K562 (cell line): ENCODE measurements at regions not wholly inside any gene's neighbourhood (a gene's known extent, or its start where the extent isn't known, plus 50 kb on each side); places are given as distances from the start of the nearest gene placed in this dataset.

Experiments used
- ATAC-seq: fragments of 200-7000 bp; cut with Tn5 transposase; 3 replicates; pipeline ENCODE4 v1.9.1; 2020; ENCODE audit warnings: moderate library complexity
- BruUV-seq: library from RNA; stranded (reverse); fragments of 400-500 nt; replicated peaks from 2 replicates; lab custom pipeline; 2021; lab: Mats Ljungman, UMichigan
- CTCF ChIA-PET: fragments of 300-600 bp; formaldehyde crosslinking; extraction: SDS; loops from one replicate; lab custom pipeline; 2021; ENCODE audit warnings: low intra/inter-chr PET ratio; lab: Yijun Ruan, JAX
- POLR2A ChIA-PET: fragments of 300-600, 350-650 bp; sonication (Branson Sonifier 250); formaldehyde crosslinking; extraction: SDS; loops from one replicate; lab custom pipeline; 2021; ENCODE audit warnings: antibody characterized with exemption, inconsistent platforms; lab: Yijun Ruan, JAX
- DNase-seq, 4 experiments: peaks; one replicate each; pipeline versions ENCODE4 v3.0.0 to v3.0.0-alpha.2; 2011 to 2018; ENCODE audit warnings: low spot score in 3 of 4, mixed read lengths in 3 of 4; ENCODE audit errors: extremely low read depth in 1 of 4
- FAIRE-seq: peaks from 2 replicates; lab custom pipeline; 2011; peaks lifted over from hg19 to GRCh38; lab: Jason Lieb, UNC
- H2AFZ ChIP-seq: 2 replicates; pipeline ENCODE4 v1.6.0; 2011; ENCODE audit warnings: low read depth, low read length, control low read depth, inconsistent platforms
- H3K27ac ChIP-seq: fragments of 200-600 bp; 3 replicates; pipeline ENCODE4 v1.8.0; 2011; ENCODE audit warnings: low read depth, mild to moderate bottlenecking, control low read depth, inconsistent platforms, low read length, moderate library complexity, mixed read lengths; ENCODE audit errors: extremely low read depth
- H3K27me3 ChIP-seq, 2 experiments: fragments of 300-600 bp in 1 of 2; 2 replicates in 1 of 2; 3 replicates in 1 of 2; pipeline versions ENCODE4 v1.6.0 to v1.8.0; 2011; ENCODE audit warnings: inconsistent platforms in 2 of 2, low read length in 2 of 2, mild to moderate bottlenecking in 1 of 2, mixed read lengths in 1 of 2, moderate library complexity in 1 of 2; ENCODE audit not compliant: control insufficient read depth in 2 of 2, insufficient read depth in 2 of 2
- H3K36me3 ChIP-seq: fragments of 300-600 bp; 3 replicates; pipeline ENCODE4 v1.8.0; 2011; ENCODE audit warnings: mild to moderate bottlenecking, low read length, inconsistent platforms; ENCODE audit not compliant: control insufficient read depth, insufficient read depth
- H3K4me1 ChIP-seq, 2 experiments: fragments of 200-600 bp in 1 of 2; replicated peaks in 1 of 2; 2 replicates in 1 of 2; 3 replicates in 1 of 2; pipeline versions ENCODE4 v1.5.1 to v1.8.0; 2011; ENCODE audit warnings: inconsistent platforms in 2 of 2, low read length in 2 of 2, mild to moderate bottlenecking in 1 of 2, mixed read lengths in 1 of 2, moderate library complexity in 1 of 2; ENCODE audit not compliant: control insufficient read depth in 2 of 2, insufficient read depth in 2 of 2
- H3K4me2 ChIP-seq: 2 replicates; pipeline ENCODE4 v1.6.1; 2011; ENCODE audit warnings: low read length, control low read depth, inconsistent platforms, mixed read lengths; ENCODE audit not compliant: insufficient read depth
- H3K4me3 ChIP-seq: fragments of 200-600 bp; sonication (generic), shearing (Covaris generic); 2 replicates; pipeline ENCODE4 v1.5.1; 2016; ENCODE audit warnings: control low read depth, inconsistent platforms
- H3K79me2 ChIP-seq: fragments of 200-600 bp; 3 replicates; pipeline ENCODE4 v1.8.0; 2011; ENCODE audit warnings: low read length, inconsistent platforms; ENCODE audit not compliant: control insufficient read depth, insufficient read depth
- H3K9ac ChIP-seq, 2 experiments: 2 replicates each; pipeline versions ENCODE4 v1.6.0 to v1.6.1; 2011; ENCODE audit warnings: low read depth in 2 of 2, low read length in 2 of 2, control low read depth in 1 of 2, inconsistent platforms in 1 of 2, mild to moderate bottlenecking in 1 of 2, mixed read lengths in 1 of 2; ENCODE audit not compliant: insufficient read depth in 1 of 2
- H3K9me1 ChIP-seq: one replicate; pipeline ENCODE4 v1.6.0; 2011; ENCODE audit warnings: inconsistent platforms, mild to moderate bottlenecking, low read length, moderate library complexity; ENCODE audit not compliant: control insufficient read depth, insufficient read depth
- H3K9me3 ChIP-seq: replicated peaks from 2 replicates; pipeline ENCODE4 v1.5.1; 2011; ENCODE audit warnings: low read depth, low read length, inconsistent platforms; ENCODE audit not compliant: control insufficient read depth, insufficient read depth
- H4K20me1 ChIP-seq: replicated peaks from 2 replicates; pipeline ENCODE4 v1.6.1; 2011; ENCODE audit warnings: low read length, inconsistent platforms, mixed read lengths; ENCODE audit not compliant: control insufficient read depth, insufficient read depth
- CHCHD3 ChIP-seq: fragments of 250-450 bp; sonication (Bioruptor Pico); IDR thresholded peaks from 2 replicates; pipeline ENCODE4 v2.1.2; 2022; ENCODE audit warnings: mild to moderate bottlenecking
- FOSL1 ChIP-seq: fragments of 200-800 bp; sonication (Bioruptor generic); conservative IDR thresholded peaks from 2 replicates; pipeline ENCODE4 v1.6.1; 2016; ENCODE audit warnings: missing genetic modification characterization, missing compliant biosample characterization
- GMEB1 ChIP-seq: fragments of 250-450 bp; sonication (Bioruptor Pico); IDR thresholded peaks from 2 replicates; pipeline ENCODE4 v1.4.0; 2020; ENCODE audit warnings: mild to moderate bottlenecking
- HMGN3 ChIP-seq: IDR thresholded peaks from 2 replicates; pipeline ENCODE4 v1.6.1; 2011; ENCODE audit warnings: borderline replicate concordance, low read depth, mild to moderate bottlenecking, mixed read lengths, low read length; ENCODE audit not compliant: insufficient read length; ENCODE audit errors: extremely low read depth
- NFXL1 ChIP-seq: fragments of 450-650 bp; formaldehyde crosslinking; IDR thresholded peaks from 2 replicates; pipeline ENCODE4 v1.4.0; 2021; ENCODE audit warnings: mild to moderate bottlenecking
- PBX2 ChIP-seq, 2 experiments: IDR thresholded peaks in 1 of 2; conservative IDR thresholded peaks in 1 of 2; 2 replicates each; pipeline ENCODE4 v1.6.1; 2016; ENCODE audit warnings: low read depth in 2 of 2, mild to moderate bottlenecking in 1 of 2, missing compliant biosample characterization in 1 of 2, missing genetic modification characterization in 1 of 2, moderate library complexity in 1 of 2
- SMC3 ChIP-seq: conservative IDR thresholded peaks from 2 replicates; pipeline ENCODE4 v1.6.1; 2011; ENCODE audit warnings: low read depth, low read length, improper control_type of control experiment; ENCODE audit not compliant: insufficient read depth
- SRSF1 ChIP-seq: fragments of 200-400 bp; formaldehyde crosslinking; IDR thresholded peaks from 2 replicates; pipeline ENCODE4 v1.6.1; 2017; ENCODE audit warnings: mild to moderate bottlenecking, low read depth, low read length, moderate library complexity
- TGIF2 ChIP-seq: sonication (generic); formaldehyde crosslinking; IDR thresholded peaks from 2 replicates; pipeline ENCODE4 v1.8.1; 2022; ENCODE audit warnings: mild to moderate bottlenecking, missing genetic modification reagents, moderate library complexity
- U2AF2 ChIP-seq: fragments of 200-400 bp; formaldehyde crosslinking; optimal IDR thresholded peaks from 2 replicates; pipeline ENCODE3; 2017; ENCODE audit warnings: low read depth, mild to moderate bottlenecking, low read length
- ZFP30 ChIP-seq: fragments of 250-450 bp; sonication (Bioruptor Pico); IDR thresholded peaks from 2 replicates; pipeline ENCODE4 v1.8.0; 2022; ENCODE audit warnings: moderate library complexity, mild to moderate bottlenecking, inconsistent platforms, borderline replicate concordance
- ZNF280A ChIP-seq: fragments of 450-650 bp; IDR thresholded peaks from 2 replicates; pipeline ENCODE4 v1.6.1; 2018; ENCODE audit warnings: mild to moderate bottlenecking, low read depth; ENCODE audit not compliant: partially characterized antibody
- ZNF3 ChIP-seq: fragments of 250-450 bp; sonication (Bioruptor Pico); IDR thresholded peaks from 2 replicates; pipeline ENCODE4 v1.5.0; 2021; ENCODE audit warnings: mild to moderate bottlenecking, moderate library complexity
- WGBS: fragments of 100-300 bp; shearing (Covaris generic); methylation state at CpG from one replicate; pipeline ENCODE4 v1.1.6; 2016; ENCODE audit warnings: low coverage, mixed read lengths; ENCODE audit not compliant: insufficient coverage; ENCODE audit errors: missing lambda C conversion rate; 5-methylcytosine and 5-hydroxymethylcytosine counted together
- in situ Hi-C: fragments of 300-500 bp; cut with MboI; formaldehyde crosslinking; loops from 4 replicates; pipeline ENCODE4 v1.15.0; 2018; ENCODE audit warnings: inconsistent platforms, mixed read lengths
- intact Hi-C: fragments of 100-400 bp; cut with micrococcal nuclease; formaldehyde crosslinking; loops from 2 replicates; pipeline ENCODE4 v1.14.2; 2022

- FAIRE-seq: no peak
Observed at GRCh38 chr5:39525271-39525670, 100.5 kb upstream of the DAB2 start.

More at GRCh38 chr5:39525271-39525670, 100.5 kb upstream of the DAB2 start:
- POLR2A ChIA-PET: interaction anchor here (0.6 kb wide), 1 partner anchor 22 kb away, joined by 3 read pairs; no protein-coding TSS in a partner anchor
- no peak overlapping the region for H3K4me2 ChIP-seq
- no peak overlapping the region for H3K9ac ChIP-seq
- TF ChIP-seq TGIF2 (CRISPR knock-in tag) (no peak), SRSF1 (no peak), FOSL1 (tag) (no peak), CHCHD3 (no peak), HMGN3 (no peak), NFXL1 (CRISPR knock-in tag) (no peak), U2AF2 (no peak), PBX2 (CRISPR knock-in tag; IDR thresholded peaks at IDR 0.05; ENCODE audit: low read depth) (no peak), PBX2 (tag; conservative IDR thresholded peaks at IDR 0.05; ENCODE audit: low read depth) (no peak), ZFP30 (CRISPR knock-in tag) (no peak), GMEB1 (no peak), ZNF3 (no peak), SMC3 (no peak), ZNF280A (no peak)
- ATAC-seq: no peak
- CTCF ChIA-PET: no interaction called here
- in situ Hi-C loops: no loop called here
- intact Hi-C loops: no loop called here
- no peak overlapping the region for H3K4me3 ChIP-seq
- 5% methylated on average over 2 of the region's 2 CpGs for WGBS
- no peaks in the 10 kb centered on the region for H3K79me2 ChIP-seq
- no peak overlapping the region for H3K27ac ChIP-seq
- BruUV-seq: no TSS peak
- H3K9me1 ChIP-seq: no peaks in the 10 kb centered on the region
- no peak for DNase-seq
- peaks cover 0 to 10% of the 10 kb centered on the region in 2 experiments for H3K27me3 ChIP-seq
- H3K4me1 ChIP-seq: no peaks in the 10 kb centered on the region; a peak in 1 of 5 replicates
- no peaks in the 10 kb centered on the region for H4K20me1 ChIP-seq
- no peak overlapping the region for H2AFZ ChIP-seq
- H3K9me3 ChIP-seq: no peaks in the 10 kb centered on the region
- H3K36me3 ChIP-seq: no peaks in the 10 kb centered on the region
